Epithelial cell of proximal tubule (primary cell): ENCODE measurements at regions not wholly inside any gene's neighbourhood (a gene's known extent, or its start where the extent isn't known, plus 50 kb on each side); places are given as distances from the start of the nearest gene placed in this dataset.

Source experiments
- DNase-seq: peaks from one replicate; pipeline ENCODE4 v3.0.0-alpha.2; 2011; ENCODE audit warnings: low read depth
- H3K4me3 ChIP-seq: 2 replicates; pipeline ENCODE4 v1.5.1; 2011; ENCODE audit warnings: low read depth, mild to moderate bottlenecking, low read length
- TF ChIP-seq, protein P1 (sequence below): conservative IDR thresholded peaks from 2 replicates; pipeline ENCODE4 v1.5.1; 2012; ENCODE audit warnings: low read depth, mild to moderate bottlenecking, low read length

DNA sequence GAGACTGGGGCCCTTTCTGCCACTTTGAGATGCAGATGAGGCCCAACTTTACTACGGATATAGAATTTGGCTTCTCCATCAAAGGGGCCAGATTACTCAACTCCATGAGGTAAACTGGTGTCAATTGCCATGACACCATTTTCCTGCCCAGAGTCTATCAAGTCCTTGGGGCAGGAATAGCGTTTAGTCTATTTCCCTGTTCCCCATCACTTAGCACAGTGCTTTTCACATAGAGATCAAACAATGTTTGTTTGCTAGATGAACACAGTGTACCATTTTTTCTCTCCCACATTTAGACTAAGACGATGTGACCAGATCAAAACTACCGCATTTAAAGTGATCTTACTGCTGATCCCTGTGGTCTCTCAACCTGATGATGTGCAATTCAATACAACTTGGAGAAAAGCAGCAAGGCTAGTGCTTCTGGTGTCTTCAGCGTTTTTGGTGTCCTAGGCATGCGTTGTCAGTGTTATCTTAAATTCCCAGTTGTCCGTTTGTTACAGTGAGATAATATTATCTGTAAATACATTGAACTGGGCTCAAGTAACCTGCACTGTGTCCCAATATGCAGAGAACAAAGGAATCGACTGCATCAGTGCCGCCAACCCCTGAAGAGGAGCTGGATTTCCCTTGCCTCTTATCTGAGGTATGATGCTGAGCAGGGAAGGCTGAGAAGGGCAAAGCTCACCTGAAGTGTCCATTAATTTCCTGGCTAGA, 446.2 kb downstream of the PLK2 start:
- TF ChIP-seq, protein P1, sequence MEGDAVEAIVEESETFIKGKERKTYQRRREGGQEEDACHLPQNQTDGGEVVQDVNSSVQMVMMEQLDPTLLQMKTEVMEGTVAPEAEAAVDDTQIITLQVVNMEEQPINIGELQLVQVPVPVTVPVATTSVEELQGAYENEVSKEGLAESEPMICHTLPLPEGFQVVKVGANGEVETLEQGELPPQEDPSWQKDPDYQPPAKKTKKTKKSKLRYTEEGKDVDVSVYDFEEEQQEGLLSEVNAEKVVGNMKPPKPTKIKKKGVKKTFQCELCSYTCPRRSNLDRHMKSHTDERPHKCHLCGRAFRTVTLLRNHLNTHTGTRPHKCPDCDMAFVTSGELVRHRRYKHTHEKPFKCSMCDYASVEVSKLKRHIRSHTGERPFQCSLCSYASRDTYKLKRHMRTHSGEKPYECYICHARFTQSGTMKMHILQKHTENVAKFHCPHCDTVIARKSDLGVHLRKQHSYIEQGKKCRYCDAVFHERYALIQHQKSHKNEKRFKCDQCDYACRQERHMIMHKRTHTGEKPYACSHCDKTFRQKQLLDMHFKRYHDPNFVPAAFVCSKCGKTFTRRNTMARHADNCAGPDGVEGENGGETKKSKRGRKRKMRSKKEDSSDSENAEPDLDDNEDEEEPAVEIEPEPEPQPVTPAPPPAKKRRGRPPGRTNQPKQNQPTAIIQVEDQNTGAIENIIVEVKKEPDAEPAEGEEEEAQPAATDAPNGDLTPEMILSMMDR = no peak
- no peak overlapping the region for H3K4me3 ChIP-seq
- no peak for DNase-seq

DNA sequence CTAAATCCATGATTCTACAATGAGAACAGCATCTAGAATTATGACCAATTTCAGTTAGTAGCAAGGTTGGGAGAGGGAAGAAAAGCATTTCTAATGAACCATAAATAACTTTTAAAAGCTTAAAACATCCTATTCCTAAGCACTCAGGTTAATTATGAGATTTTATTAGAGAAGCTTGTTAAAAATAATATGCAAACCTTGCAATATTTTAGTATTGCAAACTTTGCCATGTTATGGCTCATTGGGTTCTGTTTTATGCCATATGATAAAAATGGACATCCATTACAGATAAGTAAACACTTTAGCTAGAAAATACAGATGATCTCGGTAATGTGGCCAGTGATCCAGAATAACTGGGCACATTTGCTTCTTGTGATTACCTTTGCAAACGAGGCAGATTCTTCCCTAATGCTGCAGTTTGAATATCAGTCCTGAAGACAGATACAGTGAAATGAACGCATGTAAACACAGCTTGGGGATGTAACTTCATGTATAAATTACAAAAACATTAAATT, 447.0 kb downstream of the PLK2 start:
- no peak overlapping the region for H3K4me3 ChIP-seq
- no peak for DNase-seq
- TF ChIP-seq, protein P1 = no peak

DNA sequence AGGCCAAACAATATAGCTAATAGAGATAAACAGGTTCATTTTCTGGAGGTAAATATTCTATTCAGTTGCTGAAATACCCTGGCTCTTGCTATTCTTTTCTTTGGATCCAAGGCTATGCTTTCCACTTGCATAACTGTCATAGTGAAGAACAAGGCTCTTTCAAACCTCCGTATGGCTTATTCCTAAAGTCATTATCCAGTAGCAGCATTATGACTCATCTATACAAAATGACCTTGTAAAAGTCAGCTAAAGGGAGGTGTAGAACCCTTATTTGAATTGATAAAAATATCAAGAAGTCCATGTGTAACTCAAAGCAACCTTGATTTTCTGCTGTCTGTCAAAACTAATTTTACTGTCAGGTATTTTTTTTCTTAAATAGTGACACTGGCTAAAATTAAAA, 447.8 kb downstream of the PLK2 start:
- no peak for DNase-seq
- TF ChIP-seq, protein P1 = no peak

DNA sequence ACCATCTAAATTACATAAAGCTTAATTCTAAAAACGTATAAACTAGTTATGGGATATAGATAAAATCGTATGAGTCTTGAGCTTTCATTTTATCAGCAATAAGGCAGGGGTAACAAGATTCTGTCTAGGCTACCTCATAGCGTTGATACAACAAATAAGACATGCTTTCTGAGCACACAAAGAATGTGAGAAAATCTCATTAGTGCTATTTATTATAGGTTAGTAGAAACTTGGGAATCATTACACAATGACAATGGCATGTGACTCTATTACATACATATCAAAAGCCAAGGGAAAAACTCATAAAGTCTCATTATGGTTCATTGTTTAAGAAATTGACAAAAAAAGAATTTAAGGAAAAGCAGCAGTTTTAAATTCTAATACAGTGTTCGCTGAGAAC, 448.6 kb downstream of the PLK2 start:
- TF ChIP-seq, protein P1 = no peak
- no peak for DNase-seq
- H3K4me3 ChIP-seq = no peak overlapping the region

More for the DNA sequence above, 447.8 kb downstream of the PLK2 start:
- H3K4me3 ChIP-seq = no peak overlapping the region

DNA sequence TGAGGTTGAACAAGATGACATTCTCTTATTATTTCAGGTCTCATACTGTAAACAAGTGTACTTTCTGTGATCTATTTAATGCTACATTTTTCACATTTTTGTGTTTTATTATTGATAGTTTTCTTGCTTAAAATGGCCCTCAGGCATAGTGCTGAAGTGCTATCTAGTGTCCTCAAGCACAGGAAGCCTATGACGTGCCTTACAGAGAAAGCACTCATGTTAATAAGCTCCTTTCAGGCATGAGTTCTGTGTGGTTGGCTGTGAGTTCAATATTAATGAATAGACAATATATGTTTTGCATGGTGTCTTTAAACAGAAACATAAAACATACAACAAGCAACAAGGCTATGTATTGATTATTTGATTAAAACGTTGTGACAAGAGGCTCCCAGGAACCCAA, 450.1 kb downstream of the PLK2 start:
- TF ChIP-seq, protein P1 = no peak
- no peak overlapping the region for H3K4me3 ChIP-seq
- DNase-seq = no peak

DNA sequence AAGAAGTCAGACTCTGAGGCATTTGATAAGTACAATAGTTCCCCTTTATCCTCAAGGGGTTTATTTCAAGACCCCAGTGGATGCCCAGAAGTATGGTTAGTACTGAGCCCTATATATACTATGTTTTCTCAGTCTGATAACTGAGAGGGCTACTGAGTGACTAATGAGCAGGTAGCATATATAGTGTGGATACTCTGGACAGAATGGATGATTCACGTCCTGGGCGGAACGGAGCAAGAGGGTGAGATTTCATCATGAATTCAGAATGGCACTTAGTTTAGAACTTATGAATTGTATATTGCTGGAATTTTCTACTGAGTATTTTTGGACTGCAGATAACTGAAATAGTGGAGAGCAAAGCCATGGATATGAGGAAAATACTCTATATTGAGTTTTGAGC, 457.6 kb downstream of the PLK2 start:
- no peak overlapping the region for H3K4me3 ChIP-seq
- TF ChIP-seq, protein P1 = no peak
- DNase-seq = no peak

DNA sequence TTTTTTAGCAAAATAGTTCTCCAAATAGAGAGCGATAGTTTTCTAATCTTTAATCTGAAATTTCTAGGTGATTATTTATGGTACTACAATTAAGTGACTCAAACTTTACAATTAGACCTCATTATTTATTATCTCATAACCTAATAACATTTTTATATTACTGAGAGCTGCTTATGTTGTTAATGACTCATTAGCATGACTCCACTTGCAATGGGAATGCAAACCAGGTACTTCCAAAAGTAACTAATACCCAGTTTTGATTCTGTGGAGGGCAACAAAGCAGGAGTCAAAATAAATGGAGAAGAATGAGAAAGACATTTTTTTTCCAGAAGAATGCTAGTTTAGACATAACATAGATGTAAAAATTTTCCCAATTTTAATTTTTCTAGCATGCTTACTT, 466.0 kb downstream of the PLK2 start:
- TF ChIP-seq, protein P1 = no peak

More for the DNA sequence above, 466.0 kb downstream of the PLK2 start:
- DNase-seq = no peak
- H3K4me3 ChIP-seq = no peak overlapping the region
